SKM-1 (cell line): ENCODE measurements at regions not wholly inside any gene's neighbourhood (a gene's known extent, or its start where the extent isn't known, plus 50 kb on each side); places are given as distances from the start of the nearest gene placed in this dataset.
"Not testable (repeated sequence)": the region's sequence is repeated elsewhere in the genome, so short reads cannot be mapped to it uniquely, and the experiment has no call there.

Experiments used
- DNase-seq: peaks from one replicate; lab custom pipeline; 2025; ENCODE audit not compliant: unreplicated experiment; lab: John Stamatoyannopoulos, UW

- DNase-seq: no peak
Observed at GRCh38 chr12:70069221-70070105, 173.8 kb upstream of the CNOT2 start.

- DNase-seq: no peak
Observed at GRCh38 chr12:70070494-70071007, 172.7 kb upstream of the CNOT2 start.

- no peak for DNase-seq
Observed at GRCh38 chr12:70074510-70074909, 168.7 kb upstream of the CNOT2 start.

DNA sequence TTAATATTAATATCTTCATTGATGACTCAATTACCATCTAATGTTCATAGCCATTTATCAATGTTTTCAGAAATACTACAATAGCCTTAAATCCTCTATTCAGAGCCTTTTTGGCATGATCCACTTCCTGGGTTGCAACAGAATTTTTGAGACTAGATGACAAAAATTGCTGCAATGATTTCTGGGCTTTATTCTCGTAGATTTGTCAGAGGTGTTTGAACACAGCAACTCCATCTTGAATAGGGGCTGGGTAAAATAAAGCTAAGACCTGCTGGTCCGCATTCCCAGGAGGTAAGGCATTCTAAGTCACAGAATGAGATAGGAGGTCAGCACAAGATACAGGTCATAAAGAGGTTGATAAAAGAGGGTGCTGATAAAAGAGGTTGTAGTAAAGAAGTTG is 165.8 kb upstream of the CNOT2 start:
- DNase-seq: no peak

GRCh38 chr12:70078161-70078560 is 165.1 kb upstream of the CNOT2 start:
- no peak for DNase-seq

DNA sequence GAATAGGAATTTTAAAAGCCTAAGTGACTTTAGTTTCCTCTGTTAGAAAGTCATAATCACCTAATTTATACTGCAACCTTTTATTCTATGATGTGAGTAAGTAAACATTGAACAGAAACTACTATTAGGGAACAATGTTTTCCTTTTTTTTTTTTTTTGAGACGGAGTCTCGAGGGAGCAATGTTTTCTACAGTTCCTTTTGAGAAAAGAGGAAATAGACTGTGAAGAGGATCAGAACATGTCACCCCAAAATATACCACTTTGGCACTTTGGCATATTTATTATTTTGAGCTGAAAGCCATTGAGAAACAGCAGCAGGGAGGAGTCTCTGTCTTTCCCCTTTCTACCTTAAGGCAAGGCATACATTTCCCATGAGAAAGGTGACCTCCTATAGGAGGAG is 162.7 kb upstream of the CNOT2 start:
- DNase-seq: no peak

GRCh38 chr12:70082997-70083676 is 160.1 kb upstream of the CNOT2 start:
- no peak for DNase-seq

DNA sequence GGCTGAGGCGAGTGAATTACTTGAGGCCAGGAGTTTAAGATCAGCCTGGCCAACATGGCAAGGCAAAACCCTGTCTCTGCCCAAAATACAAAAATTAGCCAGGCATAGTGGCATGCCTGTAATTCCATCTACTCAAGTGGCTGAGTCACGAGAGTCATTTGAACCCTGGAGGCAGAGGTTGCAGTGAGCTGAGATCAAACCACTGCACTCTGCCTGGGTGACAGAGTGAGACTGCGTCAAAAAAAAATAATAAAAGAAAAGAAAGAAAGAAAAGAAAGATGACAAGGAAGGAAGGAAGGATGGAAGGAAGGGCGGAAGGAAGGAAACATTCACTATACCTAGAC is 159.6 kb upstream of the CNOT2 start:
- DNase-seq: no peak

DNA sequence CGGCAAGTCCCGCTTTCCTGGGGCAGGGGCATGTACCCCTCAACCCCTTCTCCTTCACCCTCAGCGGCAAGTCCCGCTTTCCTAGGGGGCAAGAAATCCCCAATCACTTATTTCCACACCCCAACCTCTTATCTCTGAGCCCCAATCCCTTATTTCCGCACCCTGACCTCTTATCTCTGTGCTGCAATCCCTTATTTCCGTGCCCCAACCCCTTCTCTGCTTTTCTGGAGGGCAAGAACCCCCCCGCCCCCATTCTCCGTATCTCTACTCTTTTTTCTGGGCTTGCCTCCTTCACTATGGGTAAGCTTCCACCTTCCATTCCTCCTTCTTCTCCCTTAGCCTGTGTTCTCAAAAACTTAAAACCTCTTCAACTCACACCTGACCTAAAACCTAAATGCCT is 156.9 kb upstream of the CNOT2 start:
- DNase-seq: not testable (repeated sequence)

DNA sequence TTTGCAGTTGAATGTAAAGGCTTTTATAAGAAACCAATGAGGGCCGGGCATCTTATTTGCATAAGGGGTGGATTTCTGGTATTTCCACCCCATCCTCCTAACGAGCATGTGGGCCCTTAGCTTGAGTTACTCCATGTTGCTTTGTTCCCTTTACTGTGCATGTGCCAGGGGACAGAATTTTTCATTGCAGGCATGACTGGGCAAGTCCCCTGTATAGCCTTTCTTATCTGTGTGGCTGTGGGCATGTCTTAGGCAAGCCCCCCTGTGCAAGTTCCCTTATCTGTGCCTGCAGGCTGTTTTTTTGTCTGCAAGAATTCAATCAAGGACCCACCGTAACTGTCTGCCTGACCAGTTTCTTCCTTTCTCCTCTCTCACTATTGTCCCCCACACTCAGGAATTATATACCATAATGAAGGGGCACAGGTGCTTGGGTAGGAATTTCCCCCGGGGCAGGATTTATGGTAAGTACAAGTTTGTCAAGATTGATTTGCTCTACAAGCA is 152.2 kb upstream of the CNOT2 start:
- DNase-seq: no peak

DNA sequence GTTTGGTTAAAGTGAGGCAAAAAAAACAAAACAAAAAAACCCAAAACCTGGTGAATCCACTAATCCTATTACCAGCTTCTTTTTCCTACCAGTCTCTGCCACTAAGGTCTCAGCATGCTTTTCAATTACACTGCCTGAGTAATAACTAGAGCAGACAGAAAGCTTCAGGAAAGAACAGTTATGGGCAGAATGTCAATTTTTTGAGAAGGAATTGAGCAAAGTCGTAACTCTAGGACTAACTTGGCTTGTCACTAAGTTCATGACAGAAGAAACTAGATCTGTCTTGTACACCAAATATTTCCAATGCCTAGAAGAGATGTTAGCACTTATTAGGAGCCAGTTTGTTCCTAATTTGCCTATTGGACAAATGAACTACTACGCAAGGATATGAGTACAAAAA is 148.8 kb upstream of the CNOT2 start:
- no peak for DNase-seq

- DNase-seq: no peak
Observed at GRCh38 chr12:70096759-70097410, 146.3 kb upstream of the CNOT2 start.

- no peak for DNase-seq
Observed at GRCh38 chr12:70101064-70101463, 142.2 kb upstream of the CNOT2 start.

GRCh38 chr12:70106347-70106746 is 136.9 kb upstream of the CNOT2 start:
- no peak for DNase-seq

DNA sequence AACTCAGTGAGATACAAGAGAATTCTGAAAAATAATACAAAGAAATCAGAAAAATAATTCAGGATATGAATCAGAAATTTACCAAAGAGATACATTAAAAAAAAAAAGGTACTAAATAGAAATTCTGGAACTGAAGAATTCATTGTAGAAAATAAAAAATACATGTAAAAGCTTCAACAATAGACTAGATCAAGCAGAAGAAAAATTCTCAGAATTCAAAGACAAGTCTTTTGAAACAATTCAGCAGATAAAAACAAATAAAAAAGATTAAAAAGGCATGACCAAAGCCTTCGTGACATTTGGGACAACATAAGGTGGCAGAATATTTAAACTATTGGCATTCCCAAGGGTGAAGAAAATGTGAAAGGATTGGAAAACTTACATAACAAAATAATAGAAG is 133.1 kb upstream of the CNOT2 start:
- no peak for DNase-seq

GRCh38 chr12:70117670-70118069 is 125.6 kb upstream of the CNOT2 start:
- DNase-seq: no peak

- DNase-seq: no peak
Observed at GRCh38 chr12:70120970-70121369, 122.3 kb upstream of the CNOT2 start.

DNA sequence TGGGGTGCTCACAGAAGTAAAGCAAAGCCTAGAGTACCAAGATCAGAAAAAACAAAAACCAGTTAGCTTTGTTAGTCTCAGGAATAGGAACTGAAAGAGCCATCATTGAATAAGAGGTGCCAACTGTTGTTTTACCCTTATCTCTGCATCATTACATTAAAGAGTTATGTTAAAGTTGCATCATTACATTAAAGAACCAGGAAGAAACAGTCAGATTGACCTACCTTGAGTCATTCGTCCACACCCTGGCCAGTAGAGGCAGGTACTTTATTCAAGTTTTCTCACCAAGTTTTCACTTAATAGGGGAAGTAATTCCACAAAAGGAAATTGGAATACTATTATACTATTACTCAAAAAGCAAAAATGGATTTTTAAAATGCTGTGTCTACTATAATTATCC is 121.7 kb upstream of the CNOT2 start:
- no peak for DNase-seq

- DNase-seq: no peak
Observed at GRCh38 chr12:70122804-70123203, 120.4 kb upstream of the CNOT2 start.

- DNase-seq: no peak
Observed at GRCh38 chr12:70149013-70149412, 94.2 kb upstream of the CNOT2 start.

GRCh38 chr12:70149665-70150064 is 93.6 kb upstream of the CNOT2 start:
- DNase-seq: no peak

DNA sequence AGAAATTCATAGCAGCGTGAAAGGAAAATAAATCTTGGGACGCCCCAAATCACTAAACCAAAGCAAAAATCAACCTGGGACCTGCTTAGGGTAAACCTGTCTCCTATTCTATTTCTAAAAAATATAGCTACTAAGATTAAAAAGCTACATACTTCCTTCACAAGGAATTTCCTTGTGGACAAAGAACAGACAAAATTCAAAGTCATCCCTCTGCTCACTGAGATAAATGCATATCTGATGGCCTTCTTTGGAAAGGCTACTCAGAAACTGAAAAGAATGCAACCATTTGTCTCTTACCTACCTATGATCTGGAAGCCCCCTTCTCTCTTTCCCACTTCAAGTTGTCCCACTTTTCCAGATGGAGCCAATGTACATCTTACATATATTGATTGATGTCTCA is 93.0 kb upstream of the CNOT2 start:
- no peak for DNase-seq
